ENCODE measurements at regions not wholly inside any gene's neighbourhood (a gene's known extent, or its start where the extent isn't known, plus 50 kb on each side); places are given as distances from the start of the nearest gene placed in this dataset.
"Not testable (repeated sequence)": the region's sequence is repeated elsewhere in the genome, so short reads cannot be mapped to it uniquely, and the experiment has no call there.

GRCh38 chr5:103721183-103721582 lies 158.6 kb upstream of the NUDT12 start:
- no peak for DNase-seq

- no peak for DNase-seq
Observed at GRCh38 chr5:103718108-103718507, 155.5 kb upstream of the NUDT12 start.

- no peak for DNase-seq
Observed at GRCh38 chr5:103708601-103709000, 146.0 kb upstream of the NUDT12 start.

- no peak for DNase-seq
Observed at GRCh38 chr5:103706939-103707682, 144.5 kb upstream of the NUDT12 start.

- no peak for DNase-seq
Observed at GRCh38 chr5:103703617-103704016, 141.0 kb upstream of the NUDT12 start.

GRCh38 chr5:103693517-103693916 lies 130.9 kb upstream of the NUDT12 start:
- DNase-seq, result no peak

GRCh38 chr5:103690676-103691075 lies 128.1 kb upstream of the NUDT12 start:
- no peak for DNase-seq

GRCh38 chr5:103679873-103680272 lies 117.3 kb upstream of the NUDT12 start:
- DNase-seq, result no peak

GRCh38 chr5:103676198-103676597 lies 113.6 kb upstream of the NUDT12 start:
- not testable (repeated sequence) for DNase-seq

GRCh38 chr5:103674739-103675138 lies 112.2 kb upstream of the NUDT12 start:
- no peak for DNase-seq

- DNase-seq, result no peak
Observed at GRCh38 chr5:103674251-103674650, 111.7 kb upstream of the NUDT12 start.

- no peak for DNase-seq
Observed at GRCh38 chr5:103669615-103670014, 107.0 kb upstream of the NUDT12 start.

- no peak for DNase-seq
Observed at GRCh38 chr5:103668281-103668680, 105.7 kb upstream of the NUDT12 start.

GRCh38 chr5:103667068-103667467 lies 104.5 kb upstream of the NUDT12 start:
- no peak for DNase-seq

- no peak for DNase-seq
Observed at GRCh38 chr5:103657301-103657700, 94.7 kb upstream of the NUDT12 start.

- no peak for DNase-seq
Observed at GRCh38 chr5:103648086-103648485, 85.5 kb upstream of the NUDT12 start.

- DNase-seq, result no peak
Observed at GRCh38 chr5:103646698-103647614, 84.4 kb upstream of the NUDT12 start.

GRCh38 chr5:103645816-103646215 lies 83.2 kb upstream of the NUDT12 start:
- no peak for DNase-seq

- no peak for DNase-seq
Observed at GRCh38 chr5:103638979-103639378, 76.4 kb upstream of the NUDT12 start.

- DNase-seq, result no peak
Observed at GRCh38 chr5:103624675-103625074, 62.1 kb upstream of the NUDT12 start.

- no peak for DNase-seq
Observed at GRCh38 chr5:103624035-103624480, 61.5 kb upstream of the NUDT12 start.

- DNase-seq, result no peak
Observed at GRCh38 chr5:103623425-103623824, 60.8 kb upstream of the NUDT12 start.

GRCh38 chr5:103621548-103621930 lies 59.0 kb upstream of the NUDT12 start:
- no peak for DNase-seq
